Neutrophil (primary cell): ENCODE measurements at regions not wholly inside any gene's neighbourhood (a gene's known extent, or its start where the extent isn't known, plus 50 kb on each side); places are given as distances from the start of the nearest gene placed in this dataset.

Experiments used
- H3K27ac ChIP-seq: fragments of 200-600 bp; sonication (generic); 2 replicates; pipeline ENCODE4 v1.5.1; 2016; ENCODE audit warnings: mild to moderate bottlenecking, moderate library complexity
- H3K27me3 ChIP-seq: fragments of 200-600 bp; sonication (generic); 2 replicates; pipeline ENCODE4 v1.6.0; 2016; ENCODE audit warnings: mild to moderate bottlenecking
- H3K36me3 ChIP-seq: fragments of 200-600 bp; sonication (generic); 2 replicates; pipeline ENCODE4 v1.5.1; 2017
- H3K4me1 ChIP-seq, 2 experiments: fragments of 200-600 bp in 1 of 2; sonication (generic) in 1 of 2; 1 replicate in 1 of 2; 2 replicates in 1 of 2; pipeline versions ENCODE4 v1.5.1 to v1.6.1; 2013 to 2016; ENCODE audit warnings: low read depth in 1 of 2, low read length in 1 of 2, mild to moderate bottlenecking in 1 of 2, moderate library complexity in 1 of 2; ENCODE audit not compliant: control insufficient read depth in 1 of 2, insufficient read depth in 1 of 2
- H3K4me3 ChIP-seq, 2 experiments: fragments of 200-600 bp in 1 of 2; sonication (generic) in 1 of 2; 1 replicate in 1 of 2; 2 replicates in 1 of 2; pipeline ENCODE4 v1.5.1; 2013 to 2016; ENCODE audit warnings: low read depth in 1 of 2, low read length in 1 of 2, mild to moderate bottlenecking in 1 of 2, moderate library complexity in 1 of 2
- H3K9me3 ChIP-seq: fragments of 200-600 bp; sonication (generic); 2 replicates; pipeline ENCODE4 v1.5.1; 2016
- CTCF ChIP-seq: fragments of 200-600 bp; sonication (generic); IDR thresholded peaks from 2 replicates; pipeline ENCODE4 v1.5.1; 2016; ENCODE audit warnings: antibody characterized with exemption

DNA sequence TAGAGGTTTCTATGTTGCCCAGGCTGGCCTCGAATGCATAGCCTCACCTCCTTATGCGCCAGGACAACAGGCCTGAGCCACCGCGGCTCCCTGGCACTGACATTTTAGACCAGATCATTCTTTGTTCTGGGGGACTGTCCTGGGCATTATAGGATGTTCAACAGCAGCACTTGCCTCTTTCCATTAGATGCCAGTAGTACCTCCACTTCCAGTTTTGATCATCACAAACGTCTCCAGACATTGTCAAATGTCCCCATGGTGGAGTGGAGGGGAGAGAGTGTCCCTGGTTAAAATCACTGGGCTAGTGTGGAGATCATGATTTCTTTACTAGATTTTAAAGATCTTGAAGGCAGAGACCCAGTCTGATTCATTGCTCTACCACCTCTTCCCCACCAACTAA is 125.2 kb upstream of the MKLN1 start:
- H3K27ac ChIP-seq = no peak overlapping the region
- no peaks in the 10 kb centered on the region for H3K27me3 ChIP-seq
- H3K4me1 ChIP-seq = no peaks in the 10 kb centered on the region
- no peak overlapping the region for H3K4me3 ChIP-seq
- no peaks in the 10 kb centered on the region for H3K9me3 ChIP-seq
- H3K36me3 ChIP-seq = no peaks in the 10 kb centered on the region
- no peak for TF ChIP-seq CTCF

GRCh38 chr7:131203291-131203976 is 124.2 kb upstream of the MKLN1 start:
- H3K4me3 ChIP-seq = no peak overlapping the region
- TF ChIP-seq CTCF = no peak

DNA sequence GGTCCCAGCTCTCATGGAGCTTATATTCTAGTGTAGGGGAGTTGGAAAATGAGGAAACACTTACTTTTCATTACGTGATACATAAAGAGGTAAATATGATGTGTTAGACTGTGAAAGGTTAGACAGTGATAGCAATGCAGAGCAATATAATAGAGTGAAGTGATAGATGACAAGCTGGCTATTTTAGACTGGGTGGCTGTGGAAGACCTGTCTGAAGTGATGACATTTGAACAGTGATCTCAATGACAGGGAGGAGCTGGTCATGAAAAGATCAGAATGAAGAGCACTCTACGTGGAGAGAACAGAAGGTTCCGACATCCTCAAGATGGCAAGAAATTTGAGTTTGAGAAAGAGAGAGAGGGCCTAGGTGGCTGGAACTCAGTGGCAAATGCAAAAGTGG is 118.9 kb upstream of the MKLN1 start:
- Histone ChIP-seq H3K36me3 (no peaks in the 10 kb centered on the region), H3K27ac (no peak overlapping the region), H3K27me3 (no peaks in the 10 kb centered on the region), H3K4me1 (no peaks in the 10 kb centered on the region), H3K9me3 (no peaks in the 10 kb centered on the region), H3K4me3 (no peak overlapping the region)
- TF ChIP-seq CTCF = no peak

More at GRCh38 chr7:131203291-131203976, 124.2 kb upstream of the MKLN1 start:
- H3K4me1 ChIP-seq = no peaks in the 10 kb centered on the region
- H3K9me3 ChIP-seq = no peaks in the 10 kb centered on the region
- H3K27me3 ChIP-seq = no peaks in the 10 kb centered on the region
- no peak overlapping the region for H3K27ac ChIP-seq
- H3K36me3 ChIP-seq = no peaks in the 10 kb centered on the region

- no peaks in the 10 kb centered on the region for H3K36me3 ChIP-seq
- H3K4me1 ChIP-seq = no peaks in the 10 kb centered on the region
- H3K9me3 ChIP-seq = no peaks in the 10 kb centered on the region
- H3K27me3 ChIP-seq = no peaks in the 10 kb centered on the region
- TF ChIP-seq CTCF = no peak
- H3K4me3 ChIP-seq = no peak overlapping the region
- H3K27ac ChIP-seq = no peak overlapping the region
Measured at GRCh38 chr7:131210618-131211017, 117.1 kb upstream of the MKLN1 start.

GRCh38 chr7:131211500-131211899 is 116.2 kb upstream of the MKLN1 start:
- no peaks in the 10 kb centered on the region for H3K4me1 ChIP-seq
- H3K27ac ChIP-seq = no peak overlapping the region
- TF ChIP-seq CTCF = no peak
- H3K4me3 ChIP-seq = no peak overlapping the region
- H3K9me3 ChIP-seq = no peaks in the 10 kb centered on the region
- H3K36me3 ChIP-seq = no peaks in the 10 kb centered on the region
- no peaks in the 10 kb centered on the region for H3K27me3 ChIP-seq
